Smooth muscle cell (in vitro differentiated cells): ENCODE measurements at regions not wholly inside any gene's neighbourhood (a gene's known extent, or its start where the extent isn't known, plus 50 kb on each side); places are given as distances from the start of the nearest gene placed in this dataset.

Source experiments
- DNase-seq: peaks from one replicate; lab custom pipeline; 2025; ENCODE audit not compliant: unreplicated experiment; lab: John Stamatoyannopoulos, UW
- H2AFZ ChIP-seq: fragments of 200-600 bp; sonication (generic); 2 replicates; pipeline ENCODE4 v1.6.0; 2016; ENCODE audit warnings: antibody characterized with exemption, low read depth, mild to moderate bottlenecking
- H3F3A ChIP-seq: fragments of 200-600 bp; sonication (generic); 2 replicates; pipeline ENCODE4 v1.6.0; 2017; ENCODE audit warnings: antibody characterized with exemption, low read depth
- H3K27ac ChIP-seq: fragments of 200-600 bp; sonication (generic); 2 replicates; pipeline ENCODE4 v1.5.1; 2016; ENCODE audit warnings: low read depth, mild to moderate bottlenecking
- H3K27me3 ChIP-seq: fragments of 200-600 bp; sonication (generic); 2 replicates; pipeline ENCODE4 v1.6.1; 2016; ENCODE audit warnings: low read depth, mild to moderate bottlenecking
- H3K36me3 ChIP-seq: fragments of 200-600 bp; sonication (generic); 2 replicates; pipeline ENCODE4 v1.5.1; 2016; ENCODE audit warnings: low read depth
- H3K4me1 ChIP-seq: fragments of 200-600 bp; sonication (generic); 2 replicates; pipeline ENCODE4 v1.5.1; 2016; ENCODE audit warnings: low read depth
- H3K4me2 ChIP-seq: fragments of 200-600 bp; sonication (generic); 2 replicates; pipeline ENCODE4 v1.6.0; 2016; ENCODE audit warnings: mild to moderate bottlenecking
- H3K4me3 ChIP-seq: fragments of 200-600 bp; sonication (generic); 2 replicates; pipeline ENCODE4 v1.5.1; 2016; ENCODE audit warnings: mild to moderate bottlenecking
- H3K79me2 ChIP-seq: fragments of 200-600 bp; sonication (generic); 2 replicates; pipeline ENCODE4 v1.6.0; 2016; ENCODE audit warnings: low read depth, mild to moderate bottlenecking
- H3K9ac ChIP-seq: fragments of 200-600 bp; sonication (generic); 2 replicates; pipeline ENCODE4 v1.6.0; 2016; ENCODE audit warnings: low read depth
- H3K9me3 ChIP-seq: fragments of 200-600 bp; sonication (generic); replicated peaks from 2 replicates; pipeline ENCODE4 v1.5.1; 2016; ENCODE audit warnings: low read depth
- H4K20me1 ChIP-seq: fragments of 200-600 bp; sonication (generic); 2 replicates; pipeline ENCODE4 v1.6.0; 2016; ENCODE audit warnings: low read depth
- WGBS: methylation state at CpG from one replicate; pipeline ENCODE4 v1.1.7; 2016; ENCODE audit warnings: low lambda C conversion rate; 5-methylcytosine and 5-hydroxymethylcytosine counted together
- TF ChIP-seq, protein P1 (sequence below): fragments of 200-600 bp; sonication (generic); IDR thresholded peaks from 2 replicates; pipeline ENCODE4 v1.5.1; 2017; ENCODE audit warnings: borderline replicate concordance, mild to moderate bottlenecking, antibody characterized with exemption; ENCODE audit not compliant: insufficient read depth, poor library complexity, severe bottlenecking

DNA sequence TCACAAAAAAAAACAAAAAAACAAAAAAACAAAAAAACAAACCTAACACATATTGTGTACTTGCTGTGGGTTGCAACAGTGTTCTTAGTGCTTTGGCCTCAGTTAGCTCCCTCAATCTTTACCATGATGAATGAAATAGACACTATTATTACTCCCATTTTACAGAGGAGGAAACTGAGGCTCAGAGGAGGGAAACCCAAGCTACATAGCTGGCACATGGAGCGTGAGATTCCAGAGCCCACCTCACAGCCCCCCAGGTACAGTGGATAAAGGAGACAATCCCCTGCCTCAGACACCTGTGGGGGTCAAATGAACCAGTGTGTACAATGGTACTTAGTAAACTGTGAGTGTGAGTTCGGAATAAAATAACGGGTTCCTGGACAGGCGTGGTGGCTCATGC, 104.9 kb upstream of the SMAD3 start:
- no peaks in the 10 kb centered on the region for H3K9me3 ChIP-seq
- H4K20me1 ChIP-seq = no peaks in the 10 kb centered on the region
- TF ChIP-seq, protein P1, sequence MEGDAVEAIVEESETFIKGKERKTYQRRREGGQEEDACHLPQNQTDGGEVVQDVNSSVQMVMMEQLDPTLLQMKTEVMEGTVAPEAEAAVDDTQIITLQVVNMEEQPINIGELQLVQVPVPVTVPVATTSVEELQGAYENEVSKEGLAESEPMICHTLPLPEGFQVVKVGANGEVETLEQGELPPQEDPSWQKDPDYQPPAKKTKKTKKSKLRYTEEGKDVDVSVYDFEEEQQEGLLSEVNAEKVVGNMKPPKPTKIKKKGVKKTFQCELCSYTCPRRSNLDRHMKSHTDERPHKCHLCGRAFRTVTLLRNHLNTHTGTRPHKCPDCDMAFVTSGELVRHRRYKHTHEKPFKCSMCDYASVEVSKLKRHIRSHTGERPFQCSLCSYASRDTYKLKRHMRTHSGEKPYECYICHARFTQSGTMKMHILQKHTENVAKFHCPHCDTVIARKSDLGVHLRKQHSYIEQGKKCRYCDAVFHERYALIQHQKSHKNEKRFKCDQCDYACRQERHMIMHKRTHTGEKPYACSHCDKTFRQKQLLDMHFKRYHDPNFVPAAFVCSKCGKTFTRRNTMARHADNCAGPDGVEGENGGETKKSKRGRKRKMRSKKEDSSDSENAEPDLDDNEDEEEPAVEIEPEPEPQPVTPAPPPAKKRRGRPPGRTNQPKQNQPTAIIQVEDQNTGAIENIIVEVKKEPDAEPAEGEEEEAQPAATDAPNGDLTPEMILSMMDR = no peak
- no peak for DNase-seq
- H3K27me3 ChIP-seq = peaks cover 3% of the 10 kb centered on the region
- no peak overlapping the region for H3K4me3 ChIP-seq
- H3K9ac ChIP-seq = no peak overlapping the region
- H3K36me3 ChIP-seq = no peaks in the 10 kb centered on the region
- peaks cover 2% of the 10 kb centered on the region for H3K4me1 ChIP-seq
- H2AFZ ChIP-seq = no peak overlapping the region
- H3K79me2 ChIP-seq = no peaks in the 10 kb centered on the region
- no peak overlapping the region for H3K27ac ChIP-seq
- WGBS = 94% methylated on average over 4 of the region's 4 CpGs
- no peak overlapping the region for H3K4me2 ChIP-seq
- no peaks in the 10 kb centered on the region for H3F3A ChIP-seq

DNA sequence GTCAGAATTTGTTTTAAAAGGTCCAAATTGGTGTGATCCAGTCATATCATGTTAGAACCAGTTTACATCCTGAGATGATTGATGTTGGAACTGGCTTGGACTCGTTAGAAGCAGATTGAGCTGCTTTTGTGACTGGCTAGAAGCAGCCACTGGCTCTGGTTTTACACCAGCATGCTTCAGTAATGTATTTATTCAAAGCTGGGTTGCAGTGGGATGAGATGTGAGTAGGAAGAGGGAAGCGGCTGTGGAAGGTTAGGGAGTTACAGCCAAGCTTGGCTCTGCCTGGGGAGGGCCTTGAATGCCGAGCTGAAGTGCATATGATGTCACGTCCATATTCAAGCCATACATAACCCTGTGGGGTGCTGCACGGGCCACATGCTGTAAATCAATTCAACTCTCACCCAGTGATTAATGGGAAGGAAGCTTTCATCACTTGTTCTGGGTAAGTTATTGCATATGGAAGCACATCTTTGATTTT, 104.0 kb upstream of the SMAD3 start:
- 53% methylated on average over 5 of the region's 5 CpGs for WGBS
- no peaks in the 10 kb centered on the region for H3K9me3 ChIP-seq
- no peak overlapping the region for H3K9ac ChIP-seq
- TF ChIP-seq, protein P1 = no peak
- no peak overlapping the region for H3K4me2 ChIP-seq
- H3K79me2 ChIP-seq = no peaks in the 10 kb centered on the region
- no peak overlapping the region for H3K27ac ChIP-seq
- no peak overlapping the region for H3K4me3 ChIP-seq
- H3K36me3 ChIP-seq = no peaks in the 10 kb centered on the region
- H3K27me3 ChIP-seq = peaks cover 3% of the 10 kb centered on the region
- DNase-seq = no peak
- H3K4me1 ChIP-seq = peaks cover 2% of the 10 kb centered on the region
- no peak overlapping the region for H2AFZ ChIP-seq
- no peaks in the 10 kb centered on the region for H3F3A ChIP-seq
- H4K20me1 ChIP-seq = no peaks in the 10 kb centered on the region

DNA sequence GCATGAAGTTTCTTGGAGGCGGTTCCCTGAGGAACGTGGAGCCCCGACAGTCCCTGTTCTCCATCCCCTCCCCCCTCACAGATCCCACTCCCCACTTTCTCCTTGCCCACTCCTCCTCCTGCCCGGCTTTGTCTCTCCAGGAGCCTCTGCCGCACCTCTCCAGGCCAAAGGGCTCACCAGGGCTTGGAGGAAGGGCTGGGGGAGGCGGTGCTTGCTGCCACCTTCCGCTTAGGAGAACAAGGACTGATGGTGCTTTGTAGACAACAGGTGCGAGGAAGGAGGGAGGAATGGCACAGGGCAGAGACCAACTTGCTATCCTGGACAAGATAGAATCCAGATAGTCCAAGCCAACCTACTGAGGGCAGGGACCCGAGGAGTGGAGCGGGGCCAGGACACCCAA, 103.5 kb upstream of the SMAD3 start:
- WGBS = 89% methylated on average over 10 of the region's 10 CpGs
- Histone ChIP-seq H3K9me3 (no peaks in the 10 kb centered on the region), H3K4me1 (peaks cover 2% of the 10 kb centered on the region), H3K27me3 (peaks cover 3% of the 10 kb centered on the region), H2AFZ (no peak overlapping the region), H3K79me2 (no peaks in the 10 kb centered on the region), H3F3A (no peaks in the 10 kb centered on the region), H3K36me3 (no peaks in the 10 kb centered on the region), H3K4me3 (no peak overlapping the region), H4K20me1 (no peaks in the 10 kb centered on the region), H3K9ac (no peak overlapping the region), H3K4me2 (no peak overlapping the region), H3K27ac (no peak overlapping the region)
- DNase-seq = no peak
- TF ChIP-seq, protein P1 = no peak

DNA sequence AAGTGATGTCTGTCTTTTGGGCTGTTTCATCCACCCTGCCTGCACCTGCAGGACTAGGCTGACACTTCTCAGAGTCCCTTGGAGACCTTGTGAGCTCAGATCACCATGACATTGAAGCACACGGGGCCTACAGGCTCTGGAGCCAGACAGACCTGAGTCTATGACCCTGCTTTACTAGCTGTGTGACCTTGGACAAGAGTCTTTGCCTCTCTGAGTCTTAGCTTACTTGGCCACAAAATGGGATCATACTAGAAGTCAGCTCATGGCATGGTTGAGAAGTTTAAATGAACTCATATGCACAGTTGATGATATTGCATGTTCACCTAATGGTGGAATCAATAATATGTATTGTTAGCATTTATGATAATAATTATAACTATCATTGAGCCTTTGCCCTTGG, 102.9 kb upstream of the SMAD3 start:
- WGBS = 95% methylated on average over 1 of the region's 1 CpG

More for the DNA sequence above, 102.9 kb upstream of the SMAD3 start:
- Histone ChIP-seq H3K9ac (no peak overlapping the region), H3K4me3 (no peak overlapping the region), H3K9me3 (no peaks in the 10 kb centered on the region), H3K27ac (no peak overlapping the region), H3K79me2 (no peaks in the 10 kb centered on the region), H3K4me1 (peaks cover 2% of the 10 kb centered on the region), H2AFZ (no peak overlapping the region), H3F3A (no peaks in the 10 kb centered on the region), H3K27me3 (peaks cover 3% of the 10 kb centered on the region), H3K4me2 (no peak overlapping the region), H3K36me3 (no peaks in the 10 kb centered on the region), H4K20me1 (no peaks in the 10 kb centered on the region)
- TF ChIP-seq, protein P1 = no peak
- DNase-seq = no peak
